Keratinocyte (primary cell): ENCODE measurements at regions not wholly inside any gene's neighbourhood (a gene's known extent, or its start where the extent isn't known, plus 50 kb on each side); places are given as distances from the start of the nearest gene placed in this dataset.

ENCODE experiments used
- DNase-seq: peaks from one replicate; pipeline ENCODE4 v3.0.0-alpha.2; 2011; ENCODE audit warnings: low read depth, missing footprints, low spot score
- FAIRE-seq: peaks from 2 replicates; lab custom pipeline; 2011; peaks lifted over from hg19 to GRCh38; lab: Jason Lieb, UNC
- H2AFZ ChIP-seq: 2 replicates; pipeline ENCODE4 v1.6.0; 2012; ENCODE audit warnings: low read length, control low read depth, inconsistent platforms; ENCODE audit not compliant: control insufficient read depth
- H3K27ac ChIP-seq: 2 replicates; pipeline ENCODE4 v1.5.1; 2011; ENCODE audit warnings: low read length; ENCODE audit not compliant: control insufficient read depth, insufficient read depth
- H3K27me3 ChIP-seq: 3 replicates; pipeline ENCODE4 v1.6.0; 2011; ENCODE audit warnings: low read length; ENCODE audit not compliant: control insufficient read depth, insufficient read depth; ENCODE audit errors: extremely low read depth
- H3K36me3 ChIP-seq, 2 experiments: 2 replicates in 1 of 2; 3 replicates in 1 of 2; pipeline ENCODE4 v1.5.1; 2011; ENCODE audit warnings: low read length in 2 of 2, mild to moderate bottlenecking in 1 of 2; ENCODE audit not compliant: control insufficient read depth in 2 of 2, insufficient read depth in 2 of 2; ENCODE audit errors: extremely low read depth in 1 of 2
- H3K4me1 ChIP-seq: 3 replicates; pipeline ENCODE4 v1.5.1; 2011; ENCODE audit warnings: low read length; ENCODE audit not compliant: control insufficient read depth, insufficient read depth; ENCODE audit errors: extremely low read depth
- H3K4me2 ChIP-seq: 3 replicates; pipeline ENCODE4 v1.6.0; 2011; ENCODE audit warnings: low read depth, low read length; ENCODE audit not compliant: control insufficient read depth, insufficient read depth; ENCODE audit errors: extremely low read depth
- H3K4me3 ChIP-seq, 3 experiments: fragments of 200-600 bp in 1 of 3; sonication (generic) in 1 of 3; 2 replicates in 2 of 3; 3 replicates in 1 of 3; pipeline ENCODE4 v1.5.1; 2011 to 2016; ENCODE audit warnings: low read length in 3 of 3, mild to moderate bottlenecking in 3 of 3, control low read depth in 2 of 3, inconsistent platforms in 1 of 3, low read depth in 1 of 3, mixed read lengths in 1 of 3, mixed run types in 1 of 3, moderate library complexity in 1 of 3; ENCODE audit not compliant: control insufficient read depth in 2 of 3, insufficient read depth in 2 of 3; ENCODE audit errors: extremely low read depth in 1 of 3
- H3K79me2 ChIP-seq: 2 replicates; pipeline ENCODE4 v1.6.0; 2012; ENCODE audit warnings: low read length; ENCODE audit not compliant: control insufficient read depth, insufficient read depth
- H3K9ac ChIP-seq: 3 replicates; pipeline ENCODE4 v1.6.0; 2011; ENCODE audit warnings: low read length; ENCODE audit not compliant: control insufficient read depth, insufficient read depth; ENCODE audit errors: extremely low read depth
- H3K9me1 ChIP-seq: 3 replicates; pipeline ENCODE4 v1.6.0; 2011; ENCODE audit warnings: low read length; ENCODE audit not compliant: control insufficient read depth, insufficient read depth; ENCODE audit errors: extremely low read depth
- H3K9me3 ChIP-seq: 2 replicates; pipeline ENCODE4 v1.5.1; 2012; ENCODE audit warnings: low read depth, low read length; ENCODE audit not compliant: control insufficient read depth
- H4K20me1 ChIP-seq: 3 replicates; pipeline ENCODE4 v1.6.0; 2011; ENCODE audit warnings: low read length; ENCODE audit not compliant: control insufficient read depth, insufficient read depth; ENCODE audit errors: extremely low read depth
- CTCF ChIP-seq, 3 experiments: IDR thresholded peaks in 1 of 3; conservative IDR thresholded peaks in 1 of 3; optimal IDR thresholded peaks in 1 of 3; 2 replicates in 2 of 3; 3 replicates in 1 of 3; pipeline versions ENCODE3 to v1.5.1; 2011; ENCODE audit warnings: low read length in 3 of 3, mild to moderate bottlenecking in 3 of 3, moderate library complexity in 2 of 3, control low read depth in 1 of 3, inconsistent platforms in 1 of 3; ENCODE audit not compliant: insufficient read depth in 2 of 3; ENCODE audit errors: extremely low read depth in 1 of 3
- EZH2 ChIP-seq: IDR thresholded peaks from one replicate; pipeline ENCODE4 v1.6.1; 2012; ENCODE audit warnings: inconsistent platforms, mild to moderate bottlenecking, low read length, moderate library complexity
- dilution Hi-C: fragments of 300-500 bp; cut with MboI; formaldehyde crosslinking; loops from one replicate; pipeline ENCODE4 v1.7.0; 2020; ENCODE audit warnings: low sequenced_read_pairs; ENCODE audit not compliant: extremely low pct_ligation_motif_present

- Histone ChIP-seq H3K9ac (no peak overlapping the region), H3K4me3 (no peak overlapping the region), H3K4me2 (no peak overlapping the region), H3K27me3 (no peaks in the 10 kb centered on the region), H3K4me1 (no peaks in the 10 kb centered on the region), H3K9me1 (no peaks in the 10 kb centered on the region), H3K79me2 (no peaks in the 10 kb centered on the region), H3K36me3 (no peaks in the 10 kb centered on the region), H3K9me3 (no peaks in the 10 kb centered on the region), H3K27ac (no peak overlapping the region), H4K20me1 (no peaks in the 10 kb centered on the region), H2AFZ (no peak overlapping the region)
- FAIRE-seq (no peak), DNase-seq (no peak)
- no peak for TF ChIP-seq EZH2
- TF ChIP-seq CTCF (optimal IDR thresholded peaks at IDR 0.05 in 1 of 3, IDR thresholded peaks at IDR 0.05 in 1 of 3, conservative IDR thresholded peaks at IDR 0.05 in 1 of 3; ENCODE audit: extremely low read depth in 1 of 3, insufficient read depth in 2 of 3, low read length in 3 of 3), result no peak
- dilution Hi-C loops, result no loop called here
These were observed 741.5 kb upstream of the GRM7 start for GRCh38 chr3:6119367-6119766.

- FAIRE-seq, result no peak
- no peaks in the 10 kb centered on the region for H3K36me3 ChIP-seq
- TF ChIP-seq CTCF (optimal IDR thresholded peaks at IDR 0.05 in 1 of 3, IDR thresholded peaks at IDR 0.05 in 1 of 3, conservative IDR thresholded peaks at IDR 0.05 in 1 of 3; ENCODE audit: extremely low read depth in 1 of 3, insufficient read depth in 2 of 3, low read length in 3 of 3) (no peak), EZH2 (no peak)
- H3K27me3 ChIP-seq, result no peaks in the 10 kb centered on the region
- dilution Hi-C loops, result no loop called here
- H3K9me1 ChIP-seq, result no peaks in the 10 kb centered on the region
- no peak overlapping the region for H3K27ac ChIP-seq
- no peak overlapping the region for H3K9ac ChIP-seq
- no peaks in the 10 kb centered on the region for H3K79me2 ChIP-seq
- H3K4me1 ChIP-seq, result no peaks in the 10 kb centered on the region
- no peaks in the 10 kb centered on the region for H4K20me1 ChIP-seq
- DNase-seq, result no peak
- H3K4me2 ChIP-seq, result no peak overlapping the region
- H2AFZ ChIP-seq, result no peak overlapping the region
- no peak overlapping the region for H3K4me3 ChIP-seq
- H3K9me3 ChIP-seq, result no peaks in the 10 kb centered on the region
These were observed 740.1 kb upstream of the GRM7 start for GRCh38 chr3:6120786-6121185.
